Fibroblast of pulmonary artery (primary cell): ENCODE measurements at regions not wholly inside any gene's neighbourhood (a gene's known extent, or its start where the extent isn't known, plus 50 kb on each side); places are given as distances from the start of the nearest gene placed in this dataset.

Experiments
- DNase-seq: peaks from one replicate; pipeline ENCODE4 v3.0.0-alpha.2; 2010; ENCODE audit warnings: low read depth
- H3K4me3 ChIP-seq: replicated peaks from 2 replicates; pipeline ENCODE4 v1.5.1; 2011; ENCODE audit warnings: low read depth, mild to moderate bottlenecking, control low read depth, low read length, moderate library complexity
- TF ChIP-seq, protein P1 (sequence below): IDR thresholded peaks from 2 replicates; pipeline ENCODE4 v1.5.1; 2011; ENCODE audit warnings: mild to moderate bottlenecking, control low read depth, low read length, inconsistent platforms; ENCODE audit errors: missing control alignments

GRCh38 chrX:36640232-36640631 is 367.9 kb upstream of the FAM47C start:
- TF ChIP-seq, protein P1, sequence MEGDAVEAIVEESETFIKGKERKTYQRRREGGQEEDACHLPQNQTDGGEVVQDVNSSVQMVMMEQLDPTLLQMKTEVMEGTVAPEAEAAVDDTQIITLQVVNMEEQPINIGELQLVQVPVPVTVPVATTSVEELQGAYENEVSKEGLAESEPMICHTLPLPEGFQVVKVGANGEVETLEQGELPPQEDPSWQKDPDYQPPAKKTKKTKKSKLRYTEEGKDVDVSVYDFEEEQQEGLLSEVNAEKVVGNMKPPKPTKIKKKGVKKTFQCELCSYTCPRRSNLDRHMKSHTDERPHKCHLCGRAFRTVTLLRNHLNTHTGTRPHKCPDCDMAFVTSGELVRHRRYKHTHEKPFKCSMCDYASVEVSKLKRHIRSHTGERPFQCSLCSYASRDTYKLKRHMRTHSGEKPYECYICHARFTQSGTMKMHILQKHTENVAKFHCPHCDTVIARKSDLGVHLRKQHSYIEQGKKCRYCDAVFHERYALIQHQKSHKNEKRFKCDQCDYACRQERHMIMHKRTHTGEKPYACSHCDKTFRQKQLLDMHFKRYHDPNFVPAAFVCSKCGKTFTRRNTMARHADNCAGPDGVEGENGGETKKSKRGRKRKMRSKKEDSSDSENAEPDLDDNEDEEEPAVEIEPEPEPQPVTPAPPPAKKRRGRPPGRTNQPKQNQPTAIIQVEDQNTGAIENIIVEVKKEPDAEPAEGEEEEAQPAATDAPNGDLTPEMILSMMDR: no peak
- H3K4me3 ChIP-seq: no peak overlapping the region
- no peak for DNase-seq

GRCh38 chrX:36642052-36642451 is 366.1 kb upstream of the FAM47C start:
- TF ChIP-seq, protein P1: no peak
- no peak for DNase-seq

GRCh38 chrX:36650622-36651021 is 357.5 kb upstream of the FAM47C start:
- TF ChIP-seq, protein P1: no peak
- no peak overlapping the region for H3K4me3 ChIP-seq
- no peak for DNase-seq

More at GRCh38 chrX:36642052-36642451, 366.1 kb upstream of the FAM47C start:
- no peak overlapping the region for H3K4me3 ChIP-seq

GRCh38 chrX:36683507-36683906 is 324.7 kb upstream of the FAM47C start:
- TF ChIP-seq, protein P1: no peak

DNA sequence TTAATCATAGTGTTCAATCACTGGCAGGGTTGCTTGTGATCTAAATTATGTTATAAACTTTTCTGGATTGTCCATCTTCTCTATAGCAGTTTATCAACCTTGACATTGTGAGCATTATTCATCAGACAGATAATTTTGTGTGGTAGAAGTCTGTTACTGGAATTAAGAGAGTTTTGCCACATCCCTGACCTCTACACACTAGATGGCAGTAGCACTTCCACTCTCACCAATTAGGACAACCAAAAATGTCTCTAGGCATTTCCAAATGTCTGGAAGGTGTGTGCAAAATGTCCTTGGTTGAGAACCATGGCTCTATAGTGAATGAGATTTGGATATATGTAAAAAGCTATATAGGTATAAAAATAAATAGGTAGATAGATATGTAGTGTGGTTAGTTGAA is 324.1 kb upstream of the FAM47C start:
- DNase-seq: no peak
- TF ChIP-seq, protein P1: no peak
- H3K4me3 ChIP-seq: no peak overlapping the region

More at GRCh38 chrX:36683507-36683906, 324.7 kb upstream of the FAM47C start:
- no peak for DNase-seq
- no peak overlapping the region for H3K4me3 ChIP-seq

DNA sequence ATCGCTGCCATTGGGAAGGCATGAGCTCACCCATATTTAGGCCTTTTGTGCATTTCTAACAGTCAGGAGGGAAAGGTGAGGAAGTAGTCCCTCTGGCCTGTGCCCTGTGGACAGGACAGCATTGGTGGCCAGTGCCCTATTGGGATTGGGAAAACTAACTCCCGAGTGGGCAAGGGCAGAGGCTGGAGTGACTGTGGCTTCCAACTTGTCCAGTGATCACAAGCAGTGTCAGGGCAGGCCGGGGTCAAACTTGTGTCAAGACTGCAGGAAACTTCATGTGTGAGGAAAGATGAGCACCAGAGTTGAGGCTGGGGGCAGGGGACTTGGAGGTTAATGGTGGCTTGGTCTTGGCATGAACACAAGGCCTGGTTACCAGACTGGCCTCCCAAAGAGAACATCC is 286.2 kb upstream of the FAM47C start:
- no peak for DNase-seq
- no peak overlapping the region for H3K4me3 ChIP-seq
- TF ChIP-seq, protein P1: no peak

GRCh38 chrX:36753602-36754001 is 254.6 kb upstream of the FAM47C start:
- no peak overlapping the region for H3K4me3 ChIP-seq
- no peak for DNase-seq
- TF ChIP-seq, protein P1: no peak
